Body of pancreas (tissue), 4 donors: ENCODE measurements at regions not wholly inside any gene's neighbourhood (a gene's known extent, or its start where the extent isn't known, plus 50 kb on each side); places are given as distances from the start of the nearest gene placed in this dataset.

Experiments used
- ATAC-seq: fragments of 150-250 bp; one replicate; pipeline ENCODE4 v1.9.1; 2016
- DNase-seq, 4 donors: peaks; one replicate each; pipeline ENCODE4 v3.0.0-alpha.2; 2019
- H3K27ac ChIP-seq, 4 donors: fragments of 200-600 bp; sonication (generic); 1 replicate in 3 of 4; 2 replicates in 1 of 4; pipeline versions ENCODE4 v1.5.1 to v1.6.1; 2016 to 2019; ENCODE audit warnings: mild to moderate bottlenecking in 1 of 4, mixed read lengths in 1 of 4, moderate library complexity in 1 of 4
- H3K27me3 ChIP-seq, 2 donors: fragments of 200-600 bp; sonication (generic); one replicate each; pipeline ENCODE4 v1.6.0; 2016; ENCODE audit warnings: mild to moderate bottlenecking in 1 of 2
- H3K36me3 ChIP-seq, 2 donors: fragments of 200-600 bp; sonication (generic); replicated peaks in 1 of 2; 2 replicates each; pipeline ENCODE4 v1.5.1; 2016; ENCODE audit warnings: low read depth in 2 of 2; ENCODE audit not compliant: insufficient read depth in 1 of 2
- H3K4me1 ChIP-seq: fragments of 200-600 bp; sonication (generic); one replicate; pipeline ENCODE4 v1.6.0; 2016
- H3K4me3 ChIP-seq, 2 donors: fragments of 200-600 bp; sonication (generic); 1 replicate in 1 of 2; 2 replicates in 1 of 2; pipeline ENCODE4 v1.5.1; 2016 to 2019
- H3K9me3 ChIP-seq, 3 donors: fragments of 200-600 bp; sonication (generic); 1 replicate in 2 of 3; 2 replicates in 1 of 3; pipeline ENCODE4 v1.5.1; 2016
- POLR2A ChIP-seq, 3 donors: fragments of 450-650 bp; IDR thresholded peaks; one replicate each; pipeline ENCODE4 v1.6.1; 2016; ENCODE audit warnings: antibody characterized with exemption in 3 of 3, mild to moderate bottlenecking in 2 of 3
- WGBS, 2 donors: methylation state at CpG; one replicate each; pipeline ENCODE4 v1.1.5; 2017; 5-methylcytosine and 5-hydroxymethylcytosine counted together
- intact Hi-C: fragments of 100-400 bp; cut with DNase I; formaldehyde crosslinking; loops from one replicate; pipeline ENCODE4 v1.15.1; 2023
- TF ChIP-seq, protein P1 (sequence below), 7 experiments: fragments of 450-650 bp in 4 of 7; fragments of 200-600 bp in 3 of 7; sonication (generic) in 3 of 7; IDR thresholded peaks; one replicate each; pipeline ENCODE4 v1.5.1; 2016 to 2019; ENCODE audit warnings: antibody characterized with exemption in 7 of 7

DNA sequence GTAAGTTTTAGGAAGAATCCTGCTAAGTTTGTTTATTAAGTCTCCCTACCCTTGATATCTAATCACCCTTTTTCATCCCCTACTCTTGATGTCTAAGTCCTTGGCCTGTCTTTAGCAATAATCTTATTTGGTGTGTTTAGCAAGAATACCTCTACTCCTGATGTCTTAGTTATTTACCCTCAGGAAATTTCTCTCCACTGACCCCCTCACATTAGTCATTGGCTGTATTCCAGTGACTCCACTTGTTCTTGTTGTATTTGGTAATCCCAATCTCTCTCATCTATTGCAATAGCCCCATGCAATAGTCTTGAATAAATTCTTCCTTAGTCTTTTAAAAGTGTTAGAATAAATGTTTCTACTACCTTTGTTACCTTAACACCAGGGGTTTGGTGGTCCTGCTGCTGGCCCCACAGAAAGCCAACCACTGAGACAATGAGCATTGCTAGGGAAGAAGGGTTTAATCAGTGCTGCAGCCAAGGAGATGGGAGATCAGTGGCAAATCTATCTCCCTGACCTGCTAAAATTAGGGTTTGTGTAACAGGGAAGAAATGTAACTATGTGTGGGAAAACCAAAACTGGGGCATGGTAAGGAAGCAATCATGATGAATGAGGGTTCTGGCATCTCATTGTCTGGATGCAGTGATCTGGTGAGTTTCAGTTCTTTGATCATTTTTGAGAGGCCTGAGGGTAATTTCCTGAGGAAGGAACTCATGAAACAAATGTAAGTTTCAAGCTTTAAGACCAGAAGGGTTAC is 236.4 kb upstream of the DAB2 start:
- TF ChIP-seq, protein P1, sequence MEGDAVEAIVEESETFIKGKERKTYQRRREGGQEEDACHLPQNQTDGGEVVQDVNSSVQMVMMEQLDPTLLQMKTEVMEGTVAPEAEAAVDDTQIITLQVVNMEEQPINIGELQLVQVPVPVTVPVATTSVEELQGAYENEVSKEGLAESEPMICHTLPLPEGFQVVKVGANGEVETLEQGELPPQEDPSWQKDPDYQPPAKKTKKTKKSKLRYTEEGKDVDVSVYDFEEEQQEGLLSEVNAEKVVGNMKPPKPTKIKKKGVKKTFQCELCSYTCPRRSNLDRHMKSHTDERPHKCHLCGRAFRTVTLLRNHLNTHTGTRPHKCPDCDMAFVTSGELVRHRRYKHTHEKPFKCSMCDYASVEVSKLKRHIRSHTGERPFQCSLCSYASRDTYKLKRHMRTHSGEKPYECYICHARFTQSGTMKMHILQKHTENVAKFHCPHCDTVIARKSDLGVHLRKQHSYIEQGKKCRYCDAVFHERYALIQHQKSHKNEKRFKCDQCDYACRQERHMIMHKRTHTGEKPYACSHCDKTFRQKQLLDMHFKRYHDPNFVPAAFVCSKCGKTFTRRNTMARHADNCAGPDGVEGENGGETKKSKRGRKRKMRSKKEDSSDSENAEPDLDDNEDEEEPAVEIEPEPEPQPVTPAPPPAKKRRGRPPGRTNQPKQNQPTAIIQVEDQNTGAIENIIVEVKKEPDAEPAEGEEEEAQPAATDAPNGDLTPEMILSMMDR (IDR thresholded peaks at IDR 0.05), result no peak
- no peak for TF ChIP-seq POLR2A (IDR thresholded peaks at IDR 0.05)
- intact Hi-C loops, result no loop called here
- no peaks in the 10 kb centered on the region for H3K4me1 ChIP-seq
- H3K36me3 ChIP-seq, result no peaks in the 10 kb centered on the region
- no peaks in the 10 kb centered on the region for H3K27me3 ChIP-seq
- DNase-seq, result no peak
- no peak for ATAC-seq
- no peaks in the 10 kb centered on the region for H3K9me3 ChIP-seq
- no peak overlapping the region for H3K27ac ChIP-seq
- H3K4me3 ChIP-seq, result no peak overlapping the region

DNA sequence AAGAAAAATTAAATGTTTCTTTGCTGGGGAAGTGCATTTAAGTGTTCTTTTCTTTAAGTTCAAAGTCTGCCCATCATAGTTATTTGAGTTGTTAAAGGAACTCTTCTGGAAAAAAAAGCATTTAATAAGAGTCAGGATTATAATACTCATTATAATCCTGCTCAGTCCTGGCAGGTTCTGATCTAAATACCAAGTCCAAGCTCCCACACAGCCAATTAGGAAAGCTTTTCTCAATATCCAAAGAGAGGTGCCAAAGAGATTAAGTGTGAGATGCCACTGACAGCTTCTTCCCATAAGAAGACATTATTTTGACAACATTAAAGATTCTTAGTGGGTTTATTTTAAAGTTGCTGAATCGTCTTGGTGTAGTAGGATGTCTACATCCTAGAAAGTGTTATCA is 235.2 kb upstream of the DAB2 start:
- H3K4me1 ChIP-seq, result no peaks in the 10 kb centered on the region
- 61 to 73% methylated on average over 1 of the region's 1 CpG for WGBS, 2 donors
- no peaks in the 10 kb centered on the region for H3K9me3 ChIP-seq
- no peaks in the 10 kb centered on the region for H3K27me3 ChIP-seq
- ATAC-seq, result no peak
- no peak for DNase-seq
- no peaks in the 10 kb centered on the region for H3K36me3 ChIP-seq
- intact Hi-C loops, result no loop called here
- no peak overlapping the region for H3K4me3 ChIP-seq
- no peak overlapping the region for H3K27ac ChIP-seq
- TF ChIP-seq POLR2A (IDR thresholded peaks at IDR 0.05), result no peak
- TF ChIP-seq, protein P1 (IDR thresholded peaks at IDR 0.05), result no peak

DNA sequence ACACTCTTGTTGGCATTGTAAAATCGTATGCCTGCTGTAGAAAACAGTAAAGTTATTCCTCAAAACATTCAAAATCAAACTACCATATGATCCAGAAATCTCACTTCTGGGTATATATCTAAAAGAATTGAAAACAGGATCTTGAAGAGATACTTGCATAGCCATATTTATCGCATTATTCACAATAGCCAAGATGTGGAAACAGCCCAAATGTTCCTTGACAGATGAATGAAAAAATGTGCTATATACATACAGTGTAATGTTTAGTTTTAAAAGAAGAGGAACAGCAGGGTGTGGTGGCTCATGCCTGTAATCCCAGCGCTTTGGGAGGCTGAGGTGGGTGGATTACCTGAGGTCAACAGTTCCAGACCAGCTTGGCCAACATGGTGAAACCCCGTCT is 234.1 kb upstream of the DAB2 start:
- H3K36me3 ChIP-seq, result no peaks in the 10 kb centered on the region
- 87 to 88% methylated on average over 4 of the region's 4 CpGs for WGBS, 2 donors
- intact Hi-C loops, result no loop called here
- H3K9me3 ChIP-seq, result no peaks in the 10 kb centered on the region
- TF ChIP-seq, protein P1 (IDR thresholded peaks at IDR 0.05), result no peak
- TF ChIP-seq POLR2A (IDR thresholded peaks at IDR 0.05), result no peak
- no peaks in the 10 kb centered on the region for H3K27me3 ChIP-seq
- H3K4me1 ChIP-seq, result no peaks in the 10 kb centered on the region
- H3K4me3 ChIP-seq, result no peak overlapping the region
- DNase-seq (no peak), ATAC-seq (no peak)
- H3K27ac ChIP-seq, result no peak overlapping the region

DNA sequence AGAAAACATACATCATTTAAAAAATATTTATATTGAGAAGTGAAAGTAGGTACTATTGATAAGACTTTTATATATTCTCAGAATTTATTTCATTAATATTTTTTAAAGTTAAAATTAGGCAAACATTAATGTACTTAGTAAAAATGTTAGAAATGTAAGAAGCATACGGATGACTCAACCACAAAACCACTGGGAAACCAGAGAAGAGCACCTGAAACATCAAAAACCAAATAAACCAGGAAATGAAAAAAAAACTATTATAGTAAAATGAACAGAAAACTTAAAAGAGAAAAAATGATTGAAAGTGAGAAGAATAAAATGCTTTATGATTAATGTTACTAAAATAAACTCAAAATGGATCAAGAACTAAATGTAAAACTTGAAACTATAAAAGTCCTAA is 233.2 kb upstream of the DAB2 start:
- Histone ChIP-seq H3K27me3 (no peaks in the 10 kb centered on the region), H3K4me1 (no peaks in the 10 kb centered on the region), H3K36me3 (no peaks in the 10 kb centered on the region), H3K27ac (no peak overlapping the region), H3K9me3 (no peaks in the 10 kb centered on the region), H3K4me3 (no peak overlapping the region)
- no peak for DNase-seq
- ATAC-seq, result no peak
- intact Hi-C loops, result no loop called here
- 69 to 87% methylated on average over 1 of the region's 1 CpG for WGBS, 2 donors
- TF ChIP-seq POLR2A (IDR thresholded peaks at IDR 0.05), result no peak
- TF ChIP-seq, protein P1 (IDR thresholded peaks at IDR 0.05), result no peak

DNA sequence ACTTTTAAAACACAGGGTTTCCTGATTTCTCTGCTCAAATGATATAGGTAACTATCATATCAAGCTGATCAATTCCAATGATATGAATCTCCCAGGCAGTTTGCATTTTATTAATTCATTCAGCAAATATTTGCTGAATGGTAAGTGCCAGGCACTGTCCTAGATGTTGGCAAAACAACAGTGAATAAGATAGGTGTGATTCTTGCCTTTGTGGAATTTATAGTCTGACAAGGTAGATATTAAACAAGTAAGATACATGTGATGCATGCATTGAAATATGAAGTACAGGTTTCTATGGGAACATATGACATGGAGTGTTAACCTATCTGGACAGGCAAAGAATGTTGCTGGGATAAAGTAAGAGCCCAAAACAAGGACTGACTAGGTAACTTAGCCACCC is 231.8 kb upstream of the DAB2 start:
- no peak for TF ChIP-seq POLR2A (IDR thresholded peaks at IDR 0.05)
- TF ChIP-seq, protein P1 (IDR thresholded peaks at IDR 0.05), result no peak
- Histone ChIP-seq H3K27ac (no peak overlapping the region), H3K36me3 (no peaks in the 10 kb centered on the region), H3K27me3 (no peaks in the 10 kb centered on the region), H3K9me3 (no peaks in the 10 kb centered on the region), H3K4me1 (no peaks in the 10 kb centered on the region), H3K4me3 (no peak overlapping the region)
- DNase-seq (no peak), ATAC-seq (no peak)
- intact Hi-C loops, result no loop called here
